Astrocyte (in vitro differentiated cells and primary cell): ENCODE measurements at regions not wholly inside any gene's neighbourhood (a gene's known extent, or its start where the extent isn't known, plus 50 kb on each side); places are given as distances from the start of the nearest gene placed in this dataset.

Experiments used
- DNase-seq: peaks from one replicate; pipeline ENCODE4 v3.0.0-alpha.2; 2010; ENCODE audit warnings: low read depth
- FAIRE-seq: peaks from 2 replicates; lab custom pipeline; 2011; peaks lifted over from hg19 to GRCh38; lab: Jason Lieb, UNC
- H2AFZ ChIP-seq: 2 replicates; pipeline ENCODE4 v1.6.0; 2012; ENCODE audit warnings: low read depth, low read length, inconsistent platforms
- H3K27ac ChIP-seq: 2 replicates; pipeline ENCODE4 v1.5.1; 2011; ENCODE audit warnings: low read depth, low read length, inconsistent platforms
- H3K27me3 ChIP-seq: 2 replicates; pipeline ENCODE4 v1.6.0; 2011; ENCODE audit warnings: low read length, inconsistent platforms; ENCODE audit not compliant: insufficient read depth
- H3K36me3 ChIP-seq: 2 replicates; pipeline ENCODE4 v1.5.1; 2011; ENCODE audit warnings: low read length, inconsistent platforms; ENCODE audit not compliant: insufficient read depth
- H3K4me1 ChIP-seq: 2 replicates; pipeline ENCODE4 v1.5.1; 2011; ENCODE audit warnings: low read length, inconsistent platforms; ENCODE audit not compliant: insufficient read depth
- H3K4me2 ChIP-seq: 2 replicates; pipeline ENCODE4 v1.6.0; 2012; ENCODE audit warnings: low read length, inconsistent platforms
- H3K4me3 ChIP-seq: 2 replicates; pipeline ENCODE4 v1.5.1; 2011; ENCODE audit warnings: low read depth, mild to moderate bottlenecking, low read length, inconsistent platforms; ENCODE audit not compliant: insufficient read depth
- H3K79me2 ChIP-seq: 2 replicates; pipeline ENCODE4 v1.6.0; 2012; ENCODE audit warnings: mild to moderate bottlenecking, low read length, inconsistent platforms; ENCODE audit not compliant: insufficient read depth
- H3K9ac ChIP-seq: 2 replicates; pipeline ENCODE4 v1.6.0; 2012; ENCODE audit warnings: mild to moderate bottlenecking, low read length, inconsistent platforms
- H3K9me3 ChIP-seq: 2 replicates; pipeline ENCODE4 v1.5.1; 2012; ENCODE audit warnings: low read depth, mild to moderate bottlenecking, low read length, inconsistent platforms; ENCODE audit not compliant: insufficient read depth
- H4K20me1 ChIP-seq: 2 replicates; pipeline ENCODE4 v1.6.0; 2012; ENCODE audit warnings: low read length, inconsistent platforms; ENCODE audit not compliant: insufficient read depth
- H3K27ac Mint-ChIP-seq: one replicate; pipeline ENCODE4 v1.8.0; 2021; ENCODE audit warnings: mild to moderate bottlenecking, mixed read lengths; ENCODE audit not compliant: unreplicated experiment
- H3K27me3 Mint-ChIP-seq: one replicate; pipeline ENCODE4 v1.8.0; 2021; ENCODE audit warnings: low read depth, mixed read lengths; ENCODE audit not compliant: unreplicated experiment
- H3K36me3 Mint-ChIP-seq: one replicate; pipeline ENCODE4 v1.8.0; 2021; ENCODE audit warnings: low read depth, mixed read lengths; ENCODE audit not compliant: unreplicated experiment
- H3K4me1 Mint-ChIP-seq: one replicate; pipeline ENCODE4 v1.8.0; 2021; ENCODE audit warnings: low read depth, mixed read lengths; ENCODE audit not compliant: unreplicated experiment
- H3K4me3 Mint-ChIP-seq: one replicate; pipeline ENCODE4 v1.8.0; 2021; ENCODE audit warnings: mild to moderate bottlenecking, moderate library complexity, mixed read lengths; ENCODE audit not compliant: unreplicated experiment
- H3K9me3 Mint-ChIP-seq: one replicate; pipeline ENCODE4 v1.8.0; 2021; ENCODE audit warnings: mild to moderate bottlenecking, mixed read lengths; ENCODE audit not compliant: unreplicated experiment
- CTCF ChIP-seq: IDR thresholded peaks from 2 replicates; pipeline ENCODE4 v1.5.1; 2011; ENCODE audit warnings: low read depth, mild to moderate bottlenecking, inconsistent platforms, low read length, moderate library complexity; ENCODE audit not compliant: insufficient read depth
- EZH2 ChIP-seq: IDR thresholded peaks from 2 replicates; pipeline ENCODE4 v1.6.1; 2012; ENCODE audit warnings: mild to moderate bottlenecking, low read length, inconsistent platforms; ENCODE audit not compliant: insufficient read depth

- Histone ChIP-seq H3K4me3 (no peak overlapping the region), H3K79me2 (no peaks in the 10 kb centered on the region), H4K20me1 (no peaks in the 10 kb centered on the region), H3K36me3 (no peaks in the 10 kb centered on the region), H3K27me3 (no peaks in the 10 kb centered on the region), H3K27ac (no peak overlapping the region), H3K9me3 (no peaks in the 10 kb centered on the region), H3K4me2 (no peak overlapping the region), H3K9ac (no peak overlapping the region), H3K4me1 (no peaks in the 10 kb centered on the region), H2AFZ (no peak overlapping the region)
- FAIRE-seq, result no peak
- Mint-ChIP-seq H3K27ac (no peak overlapping the region), H3K9me3 (no peaks in the 10 kb centered on the region), H3K36me3 (peaks cover 29% of the 10 kb centered on the region), H3K27me3 (no peaks in the 10 kb centered on the region), H3K4me3 (no peak overlapping the region), H3K4me1 (peaks cover 17% of the 10 kb centered on the region)
- DNase-seq, result no peak
- TF ChIP-seq CTCF (no peak), EZH2 (no peak)
Observed at GRCh38 chr3:44031387-44032380, 210.0 kb upstream of the TOPAZ1 start.

GRCh38 chr3:44032487-44032886, 209.2 kb upstream of the TOPAZ1 start:
- no peak overlapping the region for H3K27ac ChIP-seq
- no peaks in the 10 kb centered on the region for H3K4me1 ChIP-seq
- Mint-ChIP-seq H3K36me3 (peaks cover 29% of the 10 kb centered on the region), H3K9me3 (no peaks in the 10 kb centered on the region), H3K4me3 (no peak overlapping the region), H3K4me1 (peaks cover 13% of the 10 kb centered on the region), H3K27me3 (no peaks in the 10 kb centered on the region), H3K27ac (no peak overlapping the region)
- H4K20me1 ChIP-seq, result no peaks in the 10 kb centered on the region
- no peak overlapping the region for H3K4me2 ChIP-seq
- H3K9me3 ChIP-seq, result no peaks in the 10 kb centered on the region
- no peaks in the 10 kb centered on the region for H3K36me3 ChIP-seq
- H2AFZ ChIP-seq, result no peak overlapping the region
- no peak overlapping the region for H3K4me3 ChIP-seq
- DNase-seq (no peak), FAIRE-seq (no peak)
- no peaks in the 10 kb centered on the region for H3K79me2 ChIP-seq
- H3K27me3 ChIP-seq, result no peaks in the 10 kb centered on the region
- no peak overlapping the region for H3K9ac ChIP-seq
- TF ChIP-seq EZH2 (no peak), CTCF (no peak)

- Histone ChIP-seq H2AFZ (no peak overlapping the region), H3K9me3 (no peaks in the 10 kb centered on the region), H3K27me3 (no peaks in the 10 kb centered on the region), H3K9ac (no peak overlapping the region), H3K79me2 (no peaks in the 10 kb centered on the region), H4K20me1 (no peaks in the 10 kb centered on the region), H3K4me2 (no peak overlapping the region), H3K27ac (no peak overlapping the region), H3K36me3 (no peaks in the 10 kb centered on the region), H3K4me3 (no peak overlapping the region), H3K4me1 (no peaks in the 10 kb centered on the region)
- Mint-ChIP-seq H3K4me3 (no peak overlapping the region), H3K27me3 (no peaks in the 10 kb centered on the region), H3K36me3 (peaks cover 23% of the 10 kb centered on the region), H3K4me1 (peaks cover 13% of the 10 kb centered on the region), H3K27ac (no peak overlapping the region), H3K9me3 (no peaks in the 10 kb centered on the region)
- TF ChIP-seq EZH2, result no peak
- no peak for TF ChIP-seq CTCF
- DNase-seq, result no peak
- no peak for FAIRE-seq
Observed at GRCh38 chr3:44033123-44033522, 208.6 kb upstream of the TOPAZ1 start.
